ENCODE measurements at regions not wholly inside any gene's neighbourhood (a gene's known extent, or its start where the extent isn't known, plus 50 kb on each side); places are given as distances from the start of the nearest gene placed in this dataset.

DNA sequence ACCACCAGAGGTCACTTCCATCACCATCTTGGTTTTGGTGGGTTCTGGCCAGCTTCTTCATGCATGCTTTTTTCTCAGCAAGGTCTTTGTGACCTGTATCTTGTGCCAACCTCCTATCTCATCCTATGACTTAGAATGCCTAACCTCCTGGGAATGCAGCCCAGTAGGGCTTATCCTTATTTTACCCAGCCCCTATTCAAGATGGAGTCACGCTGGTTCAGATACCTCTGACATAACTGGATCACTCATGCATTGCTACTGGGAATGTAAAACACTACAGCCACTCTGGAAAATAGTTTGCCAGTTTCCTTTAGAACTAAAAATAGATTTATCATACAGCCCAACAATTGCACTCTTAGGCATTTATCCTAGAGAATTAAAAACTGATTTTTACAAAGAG, 219.2 kb downstream of the IRS1 start:
- Histone ChIP-seq H3K79me2 (ENCODE audit: insufficient read depth, low read length) (no peaks in the 10 kb centered on the region), H3K4me3 (replicated peaks in 1 of 3; ENCODE audit: insufficient read depth in 1 of 3, low read depth in 2 of 3, low read length in 3 of 3) (no peak overlapping the region), H3K27me3 (ENCODE audit: control insufficient read depth in 1 of 2, insufficient read depth in 2 of 2, low read length in 2 of 2) (no peaks in the 10 kb centered on the region), H3K36me3 (replicated peaks in 1 of 2; ENCODE audit: control insufficient read depth in 1 of 2, insufficient read depth in 2 of 2, low read length in 2 of 2) (no peaks in the 10 kb centered on the region), H2AFZ (ENCODE audit: low read length) (no peak overlapping the region), H3K4me2 (ENCODE audit: low read depth, low read length) (no peak overlapping the region), H3K9ac (ENCODE audit: insufficient read depth, low read depth, low read length) (no peak overlapping the region), H4K20me1 (ENCODE audit: insufficient read depth, low read length) (no peaks in the 10 kb centered on the region), H3K9me3 (ENCODE audit: low read length) (no peaks in the 10 kb centered on the region), H3K4me1 (ENCODE audit: insufficient read depth, low read length) (peaks cover 71% of the 10 kb centered on the region), H3K27ac (ENCODE audit: extremely low read length, insufficient read depth, low read length) (no peak overlapping the region)
- intact Hi-C loops (cut with micrococcal nuclease; ENCODE audit: unreplicated experiment) (loop anchor here (2.0 to 5.0 kb wide), 3 partner anchors 22 to 222 kb away; no protein-coding TSS in a partner anchor), in situ Hi-C loops (cut with HindIII; ENCODE audit: extremely low pct_ligation_motif_present, low pct_unique_long_range_greater_than_20kb) (no loop called here)
- WGBS (ENCODE audit: low lambda C conversion rate), result 100% methylated on average over 1 of the region's 1 CpG
- no TSS peak for BruUV-seq (replicated peaks)
- DNase-seq (ENCODE audit: low spot score) (no peak), FAIRE-seq (no peak), ATAC-seq (no peak)
- POLR2A ChIA-PET, result interaction anchor here (1.2 kb wide), 2 partner anchors 220 to 549 kb away, joined by 4 to 5 read pairs; no protein-coding TSS in a partner anchor
- TF ChIP-seq MIER3 (CRISPR knock-in tag; IDR thresholded peaks at IDR 0.05; ENCODE audit: borderline replicate concordance) (peak; percentile 10; the same call in 1 of the 2 replicates), ASH2L (IDR thresholded peaks at IDR 0.05; ENCODE audit: insufficient read length, low read depth, low read length) (no peak), SMAD3 (CRISPR knock-in tag; IDR thresholded peaks at IDR 0.05) (0 out of 2 replicates have a peak, but pooled peaks have one; percentile 6)
- CTCF ChIA-PET (ENCODE audit: low intra/inter-chr PET ratio, low total read pairs), result no interaction called here

DNA sequence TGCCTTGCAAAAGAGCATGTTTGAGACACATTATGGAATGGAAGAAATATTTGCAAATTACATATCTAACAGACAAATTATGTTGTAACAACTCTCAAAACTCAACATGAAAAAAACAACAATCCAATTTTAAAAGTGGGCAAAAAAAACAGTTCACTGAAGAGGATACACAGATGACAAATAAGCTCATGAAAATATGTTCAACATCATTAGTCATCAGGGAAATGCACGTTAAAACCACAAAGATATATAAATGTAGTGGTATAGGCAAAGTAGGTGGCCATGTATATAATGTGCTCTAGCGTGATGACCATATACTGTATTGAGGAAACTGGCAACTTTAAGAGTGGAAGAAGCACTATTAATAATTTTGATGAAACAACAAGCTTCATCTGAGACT, 220.1 kb downstream of the IRS1 start:
- FAIRE-seq (no peak), ATAC-seq (no peak), DNase-seq (ENCODE audit: low spot score) (no peak)
- in situ Hi-C loops (cut with HindIII; ENCODE audit: extremely low pct_ligation_motif_present, low pct_unique_long_range_greater_than_20kb), result no loop called here
- H4K20me1 ChIP-seq (ENCODE audit: insufficient read depth, low read length), result no peaks in the 10 kb centered on the region
- CTCF ChIA-PET (ENCODE audit: low intra/inter-chr PET ratio, low total read pairs), result no interaction called here
- 89% methylated on average over 2 of the region's 2 CpGs for WGBS (ENCODE audit: low lambda C conversion rate)
- intact Hi-C loops (cut with micrococcal nuclease; ENCODE audit: unreplicated experiment), result no loop called here
- H3K4me1 ChIP-seq (ENCODE audit: insufficient read depth, low read length), result peaks cover 62% of the 10 kb centered on the region
- H3K36me3 ChIP-seq (replicated peaks in 1 of 2; ENCODE audit: control insufficient read depth in 1 of 2, insufficient read depth in 2 of 2, low read length in 2 of 2), result no peaks in the 10 kb centered on the region
- POLR2A ChIA-PET, result no interaction called here
- H3K4me3 ChIP-seq (replicated peaks in 1 of 3; ENCODE audit: insufficient read depth in 1 of 3, low read depth in 2 of 3, low read length in 3 of 3), result no peak overlapping the region
- H3K27ac ChIP-seq (ENCODE audit: extremely low read length, insufficient read depth, low read length), result no peak overlapping the region
- peak; percentile 88 for TF ChIP-seq ZNF7 (CRISPR knock-in tag; IDR thresholded peaks at IDR 0.05)
- no peak for TF ChIP-seq CEBPG (CRISPR knock-in tag; IDR thresholded peaks at IDR 0.05)
- no peaks in the 10 kb centered on the region for H3K27me3 ChIP-seq (ENCODE audit: control insufficient read depth in 1 of 2, insufficient read depth in 2 of 2, low read length in 2 of 2)
- no peak overlapping the region for H3K4me2 ChIP-seq (ENCODE audit: low read depth, low read length)
- BruUV-seq (replicated peaks), result no TSS peak
- H3K79me2 ChIP-seq (ENCODE audit: insufficient read depth, low read length), result no peaks in the 10 kb centered on the region
- no peak overlapping the region for H3K9ac ChIP-seq (ENCODE audit: insufficient read depth, low read depth, low read length)
- H3K9me3 ChIP-seq (ENCODE audit: low read length), result no peaks in the 10 kb centered on the region
- no peak overlapping the region for H2AFZ ChIP-seq (ENCODE audit: low read length)
